ENCODE measurements at regions not wholly inside any gene's neighbourhood (a gene's known extent, or its start where the extent isn't known, plus 50 kb on each side); places are given as distances from the start of the nearest gene placed in this dataset.

DNA sequence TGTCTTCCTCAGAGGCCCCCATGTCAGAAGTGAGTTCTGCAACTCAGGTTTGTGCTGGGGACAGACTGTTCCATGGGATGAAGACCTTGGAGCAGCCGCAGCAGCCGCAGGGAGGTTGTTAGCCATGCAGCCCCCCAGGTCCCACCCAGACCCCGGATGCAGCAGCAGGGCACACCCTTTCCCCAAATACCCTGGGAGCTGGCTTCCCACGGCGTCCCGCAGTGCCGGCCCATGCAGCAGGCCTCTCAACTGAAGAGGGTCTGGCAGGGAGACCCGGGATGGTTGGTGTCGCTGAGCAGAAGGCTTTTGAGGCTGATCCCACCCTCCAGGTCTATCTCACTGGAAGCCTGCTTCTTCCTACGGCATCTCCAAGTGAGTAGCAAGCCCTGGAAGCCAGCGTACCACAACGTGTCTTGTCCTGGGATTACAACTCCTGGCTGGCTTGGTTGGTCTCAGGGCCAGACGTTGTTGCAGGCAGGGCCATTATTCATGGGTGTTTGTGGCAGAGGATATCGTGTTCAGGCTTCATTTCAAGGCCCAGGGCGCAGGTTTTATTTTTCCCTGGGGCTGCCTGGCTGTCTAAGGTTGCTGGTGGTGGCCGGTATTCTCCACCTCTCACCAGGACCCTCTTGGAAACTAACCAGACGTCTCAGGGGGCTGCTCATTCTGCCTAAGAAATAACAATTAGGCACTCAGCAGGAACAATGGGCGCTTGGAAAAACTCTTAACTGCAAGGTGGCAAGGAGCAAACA lies 223.2 kb downstream of the C16orf95 start:
- TF ChIP-seq, protein P1, sequence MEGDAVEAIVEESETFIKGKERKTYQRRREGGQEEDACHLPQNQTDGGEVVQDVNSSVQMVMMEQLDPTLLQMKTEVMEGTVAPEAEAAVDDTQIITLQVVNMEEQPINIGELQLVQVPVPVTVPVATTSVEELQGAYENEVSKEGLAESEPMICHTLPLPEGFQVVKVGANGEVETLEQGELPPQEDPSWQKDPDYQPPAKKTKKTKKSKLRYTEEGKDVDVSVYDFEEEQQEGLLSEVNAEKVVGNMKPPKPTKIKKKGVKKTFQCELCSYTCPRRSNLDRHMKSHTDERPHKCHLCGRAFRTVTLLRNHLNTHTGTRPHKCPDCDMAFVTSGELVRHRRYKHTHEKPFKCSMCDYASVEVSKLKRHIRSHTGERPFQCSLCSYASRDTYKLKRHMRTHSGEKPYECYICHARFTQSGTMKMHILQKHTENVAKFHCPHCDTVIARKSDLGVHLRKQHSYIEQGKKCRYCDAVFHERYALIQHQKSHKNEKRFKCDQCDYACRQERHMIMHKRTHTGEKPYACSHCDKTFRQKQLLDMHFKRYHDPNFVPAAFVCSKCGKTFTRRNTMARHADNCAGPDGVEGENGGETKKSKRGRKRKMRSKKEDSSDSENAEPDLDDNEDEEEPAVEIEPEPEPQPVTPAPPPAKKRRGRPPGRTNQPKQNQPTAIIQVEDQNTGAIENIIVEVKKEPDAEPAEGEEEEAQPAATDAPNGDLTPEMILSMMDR (IDR thresholded peaks at IDR 0.05; ENCODE audit: low read length), result no peak
- TF ChIP-seq EZH2 (optimal IDR thresholded peaks at IDR 0.05; ENCODE audit: low read depth, low read length), result no peak
